GM12878 (cell line): ENCODE measurements at regions not wholly inside any gene's neighbourhood (a gene's known extent, or its start where the extent isn't known, plus 50 kb on each side); places are given as distances from the start of the nearest gene placed in this dataset.

ENCODE experiments used
- CBFB ChIP-seq: IDR thresholded peaks from 2 replicates; pipeline ENCODE4 v1.6.1; 2016; ENCODE audit warnings: antibody characterized with exemption, low read depth
- NKRF ChIP-seq: fragments of 450-650 bp; conservative IDR thresholded peaks from 2 replicates; pipeline ENCODE4 v1.6.1; 2017; ENCODE audit warnings: mild to moderate bottlenecking, moderate library complexity
- NR2C1 ChIP-seq: fragments of 450-650 bp; IDR thresholded peaks from 2 replicates; pipeline ENCODE4 v1.6.1; 2017; ENCODE audit warnings: antibody characterized with exemption, mild to moderate bottlenecking, moderate library complexity
- PBX3 ChIP-seq: IDR thresholded peaks from 2 replicates; pipeline ENCODE4 v1.6.1; 2011; ENCODE audit warnings: mild to moderate bottlenecking, low read depth, low read length, moderate library complexity; ENCODE audit not compliant: insufficient replicate concordance
- PML ChIP-seq: IDR thresholded peaks from 2 replicates; pipeline ENCODE4 v1.6.1; 2012; ENCODE audit warnings: low read length, inconsistent platforms
- RAD21 ChIP-seq: IDR thresholded peaks from 2 replicates; pipeline ENCODE4 v1.6.1; 2011; ENCODE audit warnings: mild to moderate bottlenecking, low read depth, low read length, moderate library complexity; ENCODE audit not compliant: insufficient read depth
- TF ChIP-seq, protein P1 (sequence below): IDR thresholded peaks from 2 replicates; pipeline ENCODE4 v1.6.1; 2011; ENCODE audit warnings: borderline replicate concordance, low read depth, mild to moderate bottlenecking, moderate library complexity, mixed read lengths, low read length; ENCODE audit not compliant: insufficient read depth; ENCODE audit errors: extremely low read length
- TF ChIP-seq, protein P2 (sequence below): fragments of 450-650 bp; IDR thresholded peaks from 2 replicates; pipeline ENCODE4 v1.6.1; 2018; ENCODE audit warnings: borderline replicate concordance, mild to moderate bottlenecking; ENCODE audit not compliant: partially characterized antibody
- TF ChIP-seq, protein P3 (sequence below): IDR thresholded peaks from 2 replicates; pipeline ENCODE4 v1.6.1; 2011; ENCODE audit warnings: low read depth, low read length, improper control_type of control experiment, borderline replicate concordance

DNA sequence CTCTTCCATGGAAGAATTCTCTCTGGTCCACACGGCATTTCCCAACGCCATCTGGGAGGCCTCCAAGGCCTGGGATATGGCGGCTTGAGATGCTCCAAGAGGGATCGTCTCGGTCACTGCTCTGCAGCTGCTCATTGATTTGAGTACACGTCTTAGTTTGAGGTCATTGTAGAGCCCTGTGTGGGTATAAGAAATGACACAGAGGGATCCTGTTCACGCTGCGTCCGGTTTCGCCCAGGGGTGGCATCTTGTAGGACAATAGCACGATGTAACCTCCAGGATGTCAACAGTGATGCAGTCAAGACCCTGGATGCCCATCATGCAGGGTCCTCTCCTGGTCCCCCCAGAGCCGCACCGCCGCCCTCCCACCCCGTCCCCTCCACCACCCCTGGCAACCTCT lies 564.6 kb downstream of the BRD1 start (continued):
- TF ChIP-seq NKRF (no peak), PML (no peak), NR2C1 (no peak), PBX3 (no peak), CBFB (no peak), RAD21 (no peak)
- TF ChIP-seq, protein P1, sequence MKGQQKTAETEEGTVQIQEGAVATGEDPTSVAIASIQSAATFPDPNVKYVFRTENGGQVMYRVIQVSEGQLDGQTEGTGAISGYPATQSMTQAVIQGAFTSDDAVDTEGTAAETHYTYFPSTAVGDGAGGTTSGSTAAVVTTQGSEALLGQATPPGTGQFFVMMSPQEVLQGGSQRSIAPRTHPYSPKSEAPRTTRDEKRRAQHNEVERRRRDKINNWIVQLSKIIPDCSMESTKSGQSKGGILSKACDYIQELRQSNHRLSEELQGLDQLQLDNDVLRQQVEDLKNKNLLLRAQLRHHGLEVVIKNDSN: no peak
- TF ChIP-seq, protein P2, sequence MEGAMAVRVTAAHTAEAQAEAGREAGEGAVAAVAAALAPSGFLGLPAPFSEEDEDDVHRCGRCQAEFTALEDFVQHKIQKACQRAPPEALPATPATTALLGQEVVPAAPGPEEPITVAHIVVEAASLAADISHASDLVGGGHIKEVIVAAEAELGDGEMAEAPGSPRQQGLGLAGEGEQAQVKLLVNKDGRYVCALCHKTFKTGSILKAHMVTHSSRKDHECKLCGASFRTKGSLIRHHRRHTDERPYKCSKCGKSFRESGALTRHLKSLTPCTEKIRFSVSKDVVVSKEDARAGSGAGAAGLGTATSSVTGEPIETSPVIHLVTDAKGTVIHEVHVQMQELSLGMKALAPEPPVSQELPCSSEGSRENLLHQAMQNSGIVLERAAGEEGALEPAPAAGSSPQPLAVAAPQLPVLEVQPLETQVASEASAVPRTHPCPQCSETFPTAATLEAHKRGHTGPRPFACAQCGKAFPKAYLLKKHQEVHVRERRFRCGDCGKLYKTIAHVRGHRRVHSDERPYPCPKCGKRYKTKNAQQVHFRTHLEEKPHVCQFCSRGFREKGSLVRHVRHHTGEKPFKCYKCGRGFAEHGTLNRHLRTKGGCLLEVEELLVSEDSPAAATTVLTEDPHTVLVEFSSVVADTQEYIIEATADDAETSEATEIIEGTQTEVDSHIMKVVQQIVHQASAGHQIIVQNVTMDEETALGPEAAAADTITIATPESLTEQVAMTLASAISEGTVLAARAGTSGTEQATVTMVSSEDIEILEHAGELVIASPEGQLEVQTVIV: no peak
- TF ChIP-seq, protein P3, sequence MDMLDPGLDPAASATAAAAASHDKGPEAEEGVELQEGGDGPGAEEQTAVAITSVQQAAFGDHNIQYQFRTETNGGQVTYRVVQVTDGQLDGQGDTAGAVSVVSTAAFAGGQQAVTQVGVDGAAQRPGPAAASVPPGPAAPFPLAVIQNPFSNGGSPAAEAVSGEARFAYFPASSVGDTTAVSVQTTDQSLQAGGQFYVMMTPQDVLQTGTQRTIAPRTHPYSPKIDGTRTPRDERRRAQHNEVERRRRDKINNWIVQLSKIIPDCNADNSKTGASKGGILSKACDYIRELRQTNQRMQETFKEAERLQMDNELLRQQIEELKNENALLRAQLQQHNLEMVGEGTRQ: no peak
